Activated B cell treated with CpG ODN at 0.5 μM for 24 hours (primary cell): ENCODE measurements at regions not wholly inside any gene's neighbourhood (a gene's known extent, or its start where the extent isn't known, plus 50 kb on each side); places are given as distances from the start of the nearest gene placed in this dataset.

Source experiments
- ATAC-seq: fragments of 200-7000 bp; cut with Tn5 transposase; one replicate; pipeline ENCODE4 v1.10.0; 2021; ENCODE audit warnings: low read depth, mild to moderate bottlenecking, moderate library complexity
- CTCF ChIA-PET: fragments of 350-600 bp; sonication (Branson Sonifier 250); formaldehyde crosslinking; loops from one replicate; lab custom pipeline; 2021; ENCODE audit warnings: antibody characterized with exemption; lab: Charles Lee
- POLR2A ChIA-PET: fragments of 350-600 bp; sonication (Branson Sonifier 250); formaldehyde crosslinking; loops from one replicate; lab custom pipeline; 2021; ENCODE audit warnings: antibody characterized with exemption; lab: Charles Lee
- DNase-seq: peaks from one replicate; pipeline ENCODE4 v3.0.0; 2022
- H3K27ac Mint-ChIP-seq: one replicate; pipeline ENCODE4 v1.8.0; 2020; ENCODE audit warnings: mixed read lengths
- H3K27me3 Mint-ChIP-seq: one replicate; pipeline ENCODE4 v1.8.0; 2021; ENCODE audit warnings: mixed read lengths
- H3K36me3 Mint-ChIP-seq: one replicate; pipeline ENCODE4 v1.8.0; 2021; ENCODE audit warnings: low read depth, mixed read lengths
- H3K4me1 Mint-ChIP-seq: one replicate; pipeline ENCODE4 v1.8.0; 2021; ENCODE audit warnings: mixed read lengths
- H3K4me3 Mint-ChIP-seq: one replicate; pipeline ENCODE4 v1.8.0; 2020; ENCODE audit warnings: mild to moderate bottlenecking, mixed read lengths
- H3K9me3 Mint-ChIP-seq: one replicate; pipeline ENCODE4 v1.8.0; 2020; ENCODE audit warnings: mixed read lengths
- CTCF ChIP-seq: fragments of 200-600 bp; IDR thresholded peaks from one replicate; pipeline ENCODE4 v1.8.0; 2022; ENCODE audit warnings: antibody characterized with exemption, mild to moderate bottlenecking
- intact Hi-C: fragments of 100-400 bp; cut with micrococcal nuclease; formaldehyde crosslinking; loops from one replicate; pipeline ENCODE4 v1.15.1; 2024

- no peaks in the 10 kb centered on the region for H3K4me1 Mint-ChIP-seq
- POLR2A ChIA-PET, result no interaction called here
Observed at GRCh38 chr5:63822614-63823013, 139.6 kb downstream of the HTR1A start.

GRCh38 chr5:63820577-63820976 lies 141.7 kb downstream of the HTR1A start:
- H3K4me1 Mint-ChIP-seq, result no peaks in the 10 kb centered on the region
- no peaks in the 10 kb centered on the region for H3K27me3 Mint-ChIP-seq
- ATAC-seq (no peak), DNase-seq (no peak)
- ChIA-PET POLR2A (no interaction called here), CTCF (no interaction called here)
- no peak for TF ChIP-seq CTCF
- H3K9me3 Mint-ChIP-seq, result peaks cover 2% of the 10 kb centered on the region
- no peak overlapping the region for H3K4me3 Mint-ChIP-seq
- no peak overlapping the region for H3K27ac Mint-ChIP-seq
- intact Hi-C loops, result no loop called here
- H3K36me3 Mint-ChIP-seq, result no peaks in the 10 kb centered on the region

More at GRCh38 chr5:63822614-63823013, 139.6 kb downstream of the HTR1A start:
- DNase-seq (no peak), ATAC-seq (no peak)
- TF ChIP-seq CTCF, result no peak
- Mint-ChIP-seq H3K4me3 (no peak overlapping the region), H3K27me3 (no peaks in the 10 kb centered on the region), H3K36me3 (no peaks in the 10 kb centered on the region), H3K27ac (no peak overlapping the region), H3K9me3 (peaks cover 4% of the 10 kb centered on the region)
- intact Hi-C loops, result no loop called here
- CTCF ChIA-PET, result no interaction called here

- intact Hi-C loops, result no loop called here
- H3K4me3 Mint-ChIP-seq, result no peak overlapping the region
- H3K27me3 Mint-ChIP-seq, result no peaks in the 10 kb centered on the region
- CTCF ChIA-PET, result no interaction called here
- no peak overlapping the region for H3K27ac Mint-ChIP-seq
- ATAC-seq (no peak), DNase-seq (no peak)
- no peaks in the 10 kb centered on the region for H3K4me1 Mint-ChIP-seq
- H3K36me3 Mint-ChIP-seq, result no peaks in the 10 kb centered on the region
- H3K9me3 Mint-ChIP-seq, result peaks cover 13% of the 10 kb centered on the region
- POLR2A ChIA-PET, result no interaction called here
- no peak for TF ChIP-seq CTCF
Observed at GRCh38 chr5:63812693-63813092, 149.6 kb downstream of the HTR1A start.

GRCh38 chr5:63811961-63812360 lies 150.3 kb downstream of the HTR1A start:
- H3K4me3 Mint-ChIP-seq, result no peak overlapping the region
- no peaks in the 10 kb centered on the region for H3K27me3 Mint-ChIP-seq
- no peaks in the 10 kb centered on the region for H3K4me1 Mint-ChIP-seq
- H3K9me3 Mint-ChIP-seq, result peaks cover 13% of the 10 kb centered on the region
- H3K36me3 Mint-ChIP-seq, result no peaks in the 10 kb centered on the region
- TF ChIP-seq CTCF, result no peak
- DNase-seq (no peak), ATAC-seq (no peak)
- H3K27ac Mint-ChIP-seq, result no peak overlapping the region
- intact Hi-C loops, result no loop called here
- ChIA-PET POLR2A (no interaction called here), CTCF (no interaction called here)

- peaks cover 13% of the 10 kb centered on the region for H3K9me3 Mint-ChIP-seq
- ChIA-PET POLR2A (no interaction called here), CTCF (no interaction called here)
- no peak overlapping the region for H3K4me3 Mint-ChIP-seq
- H3K36me3 Mint-ChIP-seq, result no peaks in the 10 kb centered on the region
- H3K27ac Mint-ChIP-seq, result no peak overlapping the region
- no peaks in the 10 kb centered on the region for H3K27me3 Mint-ChIP-seq
- intact Hi-C loops, result no loop called here
- ATAC-seq (no peak), DNase-seq (no peak)
- no peak for TF ChIP-seq CTCF
- H3K4me1 Mint-ChIP-seq, result no peaks in the 10 kb centered on the region
Observed at GRCh38 chr5:63811286-63811685, 151.0 kb downstream of the HTR1A start.
